ENCODE measurements at regions not wholly inside any gene's neighbourhood (a gene's known extent, or its start where the extent isn't known, plus 50 kb on each side); places are given as distances from the start of the nearest gene placed in this dataset.
"Not testable (repeated sequence)": the region's sequence is repeated elsewhere in the genome, so short reads cannot be mapped to it uniquely, and the experiment has no call there.

GRCh38 chr6:9307786-9308185 lies 872.4 kb upstream of the SLC35B3 start:
- no peak for DNase-seq (ENCODE audit: low spot score)

- DNase-seq (ENCODE audit: low spot score), result no peak
Observed at GRCh38 chr6:9307187-9307586, 871.8 kb upstream of the SLC35B3 start.

DNA sequence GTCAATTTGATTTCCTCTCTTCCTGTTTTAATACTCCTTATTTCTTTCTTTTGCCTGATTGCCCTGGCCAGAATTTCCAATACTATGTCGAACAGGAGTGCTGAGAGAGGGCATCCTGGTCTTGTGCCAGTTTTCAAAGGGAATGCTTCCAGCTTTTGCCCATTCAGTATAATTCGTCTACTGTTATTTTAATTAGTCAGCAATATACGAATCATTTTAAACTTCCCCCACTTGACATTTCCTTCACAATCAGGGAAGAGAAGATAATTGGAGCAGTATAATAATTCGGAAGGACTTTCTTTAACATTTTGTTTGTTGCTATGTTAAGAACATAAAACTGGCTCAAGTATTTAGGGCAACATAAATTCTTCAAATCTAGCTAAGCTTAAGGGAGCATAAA lies 860.3 kb upstream of the SLC35B3 start:
- DNase-seq (ENCODE audit: low spot score), result no peak

DNA sequence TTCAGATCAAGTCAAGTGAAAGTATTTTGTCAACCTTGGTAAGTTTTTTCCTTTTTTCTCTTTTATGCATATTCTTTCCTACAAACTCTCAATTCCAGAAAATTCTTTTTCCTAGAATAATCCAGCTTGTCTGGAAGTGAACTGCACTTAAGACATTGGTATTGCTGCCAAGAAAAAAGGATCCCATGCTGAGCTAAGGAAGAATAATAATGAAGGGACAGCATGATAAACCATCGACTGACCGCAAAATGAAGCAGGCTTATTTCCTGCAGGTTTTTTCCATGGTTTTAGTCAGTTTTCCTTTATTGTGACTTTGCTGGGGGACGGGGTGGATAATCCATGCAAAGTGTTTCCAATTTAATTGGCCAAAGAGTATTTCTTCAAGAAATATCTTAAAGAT lies 857.6 kb upstream of the SLC35B3 start:
- no peak for DNase-seq (ENCODE audit: low spot score)

DNA sequence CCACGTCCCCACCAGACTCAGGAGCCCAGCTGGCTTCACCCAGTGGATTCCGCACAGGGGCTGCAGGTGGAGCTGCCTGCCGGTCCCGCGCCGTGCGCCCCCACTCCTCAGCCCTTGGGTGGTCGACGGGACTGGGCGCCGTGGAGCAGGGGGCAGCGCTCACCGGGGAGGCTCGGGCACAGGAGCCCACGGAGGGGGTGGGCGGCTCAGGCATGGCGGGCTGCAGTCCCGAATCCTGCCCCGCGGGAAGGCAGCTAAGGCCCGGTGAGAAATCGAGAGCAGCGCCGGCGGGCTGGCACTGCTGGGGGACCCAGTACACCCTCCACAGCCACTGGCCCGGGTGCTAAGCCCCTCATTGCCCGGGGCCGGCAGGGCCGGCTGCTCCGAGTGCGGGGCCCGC lies 855.0 kb upstream of the SLC35B3 start:
- not testable (repeated sequence) for DNase-seq (ENCODE audit: low spot score)

DNA sequence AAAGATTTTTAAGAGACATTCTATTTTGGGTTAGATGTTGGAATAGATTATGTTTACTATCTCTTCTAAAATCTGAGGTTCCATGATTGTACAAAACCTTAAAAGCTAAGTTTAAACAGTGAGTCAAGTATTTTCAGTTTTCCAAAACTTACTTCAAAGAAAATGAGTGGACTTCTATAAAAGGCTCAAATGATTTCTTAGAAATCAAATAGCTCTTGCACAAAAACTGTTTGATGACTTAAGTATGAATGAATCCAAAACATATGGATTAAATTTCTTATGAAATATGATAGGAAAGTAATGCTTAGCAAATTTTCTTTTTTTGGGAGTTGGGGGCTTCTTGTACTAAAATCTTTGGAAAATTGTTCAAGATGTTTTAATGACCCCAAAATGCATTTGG lies 837.3 kb upstream of the SLC35B3 start:
- DNase-seq (ENCODE audit: low spot score), result no peak

DNA sequence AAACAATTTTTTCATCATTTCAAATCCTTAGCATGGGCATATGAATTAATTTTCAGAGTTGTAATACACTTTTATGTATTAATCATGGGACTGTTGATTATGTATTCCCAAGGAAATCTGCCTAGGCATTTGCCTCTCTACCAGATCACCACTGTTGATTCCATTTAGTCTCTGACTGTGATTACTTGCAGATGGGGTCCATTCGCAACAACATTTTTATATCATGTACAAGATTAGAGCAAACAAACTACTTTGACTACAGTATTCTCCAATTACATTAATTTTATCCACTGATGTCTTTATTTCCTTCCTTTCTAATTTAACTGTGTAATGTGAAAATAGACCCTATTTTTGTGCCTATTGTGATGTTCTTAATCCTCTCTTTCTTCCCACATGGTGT lies 831.4 kb upstream of the SLC35B3 start:
- DNase-seq (ENCODE audit: low spot score), result no peak

- no peak for DNase-seq (ENCODE audit: low spot score)
Observed at GRCh38 chr6:9257215-9257614, 821.9 kb upstream of the SLC35B3 start.

- DNase-seq (ENCODE audit: low spot score), result no peak
Observed at GRCh38 chr6:9254251-9254650, 818.9 kb upstream of the SLC35B3 start.

DNA sequence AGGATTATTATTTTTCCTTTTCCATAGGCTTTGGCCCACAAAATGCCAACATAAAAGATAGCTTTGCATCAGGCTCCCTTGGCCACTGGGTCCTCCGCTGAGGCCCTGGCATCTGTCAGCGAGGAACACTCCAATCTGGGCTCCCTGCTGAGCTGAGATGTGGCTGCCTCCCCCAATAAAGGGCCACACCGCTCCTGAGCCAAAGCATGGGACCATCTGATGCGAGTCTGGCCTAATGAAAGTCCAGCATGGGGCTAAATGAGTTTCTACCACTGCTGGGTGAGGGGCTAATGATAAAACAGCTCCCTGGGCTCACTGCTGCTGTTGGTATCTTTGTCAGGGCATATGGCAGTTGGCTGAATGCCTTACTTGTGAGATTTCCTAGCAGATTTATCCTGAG lies 817.5 kb upstream of the SLC35B3 start:
- DNase-seq (ENCODE audit: low spot score), result no peak

GRCh38 chr6:9250852-9251251 lies 815.5 kb upstream of the SLC35B3 start:
- peak; percentile 9 for DNase-seq (ENCODE audit: low spot score)

DNA sequence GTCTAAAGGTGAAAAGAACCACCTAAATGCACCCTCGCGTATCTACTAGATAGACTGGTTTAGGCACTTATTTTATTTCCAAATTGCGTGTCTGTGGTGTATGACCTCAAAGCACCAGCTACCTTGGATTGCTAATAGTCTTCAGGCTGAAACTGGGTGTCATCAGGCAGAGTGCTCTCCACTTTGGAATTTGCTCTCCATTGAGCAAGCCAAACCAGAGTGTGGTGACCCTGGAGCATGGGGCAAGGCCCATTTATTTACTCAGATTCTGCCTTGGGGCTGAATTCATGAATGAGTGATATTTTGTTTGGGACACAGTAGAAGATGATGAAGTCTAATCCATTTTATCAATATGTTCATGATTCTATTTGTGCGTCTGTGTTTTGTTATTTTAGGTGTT lies 812.8 kb upstream of the SLC35B3 start:
- DNase-seq (ENCODE audit: low spot score), result no peak

- no peak for DNase-seq (ENCODE audit: low spot score)
Observed at GRCh38 chr6:9240861-9241260, 805.5 kb upstream of the SLC35B3 start.

- no peak for DNase-seq (ENCODE audit: low spot score)
Observed at GRCh38 chr6:9236443-9236842, 801.1 kb upstream of the SLC35B3 start.

DNA sequence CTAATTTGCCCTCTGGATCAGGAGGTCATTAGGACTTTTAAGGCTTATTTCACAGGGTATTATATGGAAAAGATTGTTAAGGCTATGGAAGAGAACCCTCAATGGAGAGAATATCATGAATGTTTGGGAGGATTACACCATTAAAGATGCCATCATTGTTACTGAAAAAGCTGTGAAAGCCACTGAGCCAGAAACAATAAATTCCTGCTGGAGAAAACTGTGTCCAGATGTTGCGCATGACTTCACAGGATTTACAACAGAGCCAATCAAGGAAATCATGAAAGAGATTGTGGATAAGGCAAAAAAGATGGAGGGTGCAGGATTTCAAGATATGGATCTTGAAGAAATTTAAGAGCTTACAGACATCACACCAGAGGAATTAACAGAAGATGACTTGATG lies 798.3 kb upstream of the SLC35B3 start:
- no peak for DNase-seq (ENCODE audit: low spot score)

GRCh38 chr6:9233226-9233625 lies 797.9 kb upstream of the SLC35B3 start:
- DNase-seq (ENCODE audit: low spot score), result no peak

- DNase-seq (ENCODE audit: low spot score), result no peak
Observed at GRCh38 chr6:9225441-9225871, 790.1 kb upstream of the SLC35B3 start.

DNA sequence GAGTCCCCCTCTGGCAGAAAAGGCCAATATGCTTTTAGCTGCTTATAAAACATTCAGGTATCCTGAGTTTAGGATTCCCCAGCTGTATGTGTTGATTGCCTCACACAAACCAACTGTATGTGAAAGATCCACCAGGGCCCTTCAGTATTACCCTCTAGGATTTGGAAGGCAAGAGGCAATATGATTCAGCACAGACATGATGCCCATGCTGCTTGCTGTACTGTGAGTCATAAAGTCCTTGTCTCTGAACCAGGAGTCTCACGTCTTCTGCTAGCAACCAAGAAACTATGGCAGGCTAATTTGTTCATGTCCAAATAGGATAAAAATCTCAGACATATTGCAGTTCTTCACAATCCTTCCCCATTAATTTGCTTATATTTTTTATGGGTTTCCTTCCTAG lies 789.2 kb upstream of the SLC35B3 start:
- no peak for DNase-seq (ENCODE audit: low spot score)

DNA sequence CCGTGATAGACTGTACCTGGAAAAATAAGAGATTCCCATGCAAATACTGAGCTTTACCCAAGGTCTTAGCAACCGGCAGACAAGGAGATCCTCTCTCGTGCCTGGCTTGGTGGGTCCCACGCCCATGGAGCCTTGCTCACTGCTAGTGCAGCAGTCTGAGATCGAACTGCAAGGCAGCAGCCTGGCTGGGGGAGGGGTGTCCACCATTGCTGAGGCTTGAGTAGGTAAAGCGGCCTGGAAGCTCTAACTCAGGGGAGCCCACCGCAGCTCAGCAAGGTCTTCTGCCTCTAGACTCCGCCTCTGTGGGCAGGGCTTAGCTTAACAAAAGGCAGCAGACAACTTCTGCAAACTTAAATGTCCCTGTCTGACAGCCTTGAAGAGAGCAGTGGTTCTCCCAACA lies 778.4 kb upstream of the SLC35B3 start:
- DNase-seq (ENCODE audit: low spot score), result not testable (repeated sequence)

DNA sequence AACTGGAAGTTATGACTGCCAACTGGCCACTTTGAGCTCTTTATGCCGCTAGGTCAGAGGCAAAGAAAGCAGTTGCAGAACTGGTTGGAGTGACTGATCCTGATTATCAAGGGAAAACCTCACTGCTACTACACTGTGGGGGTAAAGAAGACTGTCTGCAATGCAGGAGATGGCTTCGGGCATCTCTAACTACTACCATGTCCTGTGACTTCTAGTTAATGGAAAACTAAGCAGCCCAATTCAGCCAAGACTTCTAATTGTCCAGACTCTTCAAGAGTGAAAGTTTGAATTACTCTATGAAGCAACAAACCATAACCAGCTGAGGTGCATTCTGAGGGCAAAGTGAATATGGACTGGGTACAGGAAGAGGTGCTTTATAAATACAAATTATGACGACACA lies 773.6 kb upstream of the SLC35B3 start:
- DNase-seq (ENCODE audit: low spot score), result no peak

GRCh38 chr6:9205645-9206044 lies 770.3 kb upstream of the SLC35B3 start:
- DNase-seq (ENCODE audit: low spot score), result no peak

DNA sequence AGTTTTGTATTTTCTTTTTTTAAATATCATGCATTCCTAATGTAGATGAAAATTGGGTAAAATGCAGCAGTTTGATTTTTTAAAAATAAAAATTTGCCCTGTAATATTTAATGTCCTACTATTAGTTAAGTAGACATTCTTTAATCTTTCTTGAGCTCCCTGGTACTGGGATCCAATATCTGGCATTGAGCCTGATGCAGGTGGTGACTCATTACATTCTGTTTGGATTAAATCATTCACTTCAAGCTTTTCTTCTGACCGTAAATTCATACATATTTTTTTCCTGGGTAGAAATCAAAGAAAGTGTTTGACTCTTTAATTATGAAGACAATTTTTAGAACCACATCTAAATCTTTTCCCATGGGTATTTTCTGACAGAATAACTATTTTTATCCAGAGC lies 768.8 kb upstream of the SLC35B3 start:
- DNase-seq (ENCODE audit: low spot score), result no peak

DNA sequence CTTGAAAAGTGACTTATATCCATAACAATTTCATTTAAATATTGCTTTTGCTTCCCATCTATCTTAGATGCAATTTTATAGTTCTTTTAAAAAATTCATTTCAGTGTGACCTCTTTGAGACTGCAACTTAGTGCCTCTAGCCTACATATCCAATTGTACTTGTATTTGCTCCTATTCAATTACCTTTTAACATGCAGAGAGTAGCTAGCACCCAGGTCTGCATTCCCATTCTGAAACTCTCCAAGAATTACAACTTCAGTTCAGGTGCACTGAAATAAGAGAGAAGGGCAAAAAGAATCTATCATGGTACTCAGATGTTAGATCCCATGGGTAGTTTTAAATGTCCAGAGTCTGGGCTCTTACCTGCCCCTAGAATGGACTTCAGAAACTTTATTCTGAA lies 765.4 kb upstream of the SLC35B3 start:
- no peak for DNase-seq (ENCODE audit: low spot score)

DNA sequence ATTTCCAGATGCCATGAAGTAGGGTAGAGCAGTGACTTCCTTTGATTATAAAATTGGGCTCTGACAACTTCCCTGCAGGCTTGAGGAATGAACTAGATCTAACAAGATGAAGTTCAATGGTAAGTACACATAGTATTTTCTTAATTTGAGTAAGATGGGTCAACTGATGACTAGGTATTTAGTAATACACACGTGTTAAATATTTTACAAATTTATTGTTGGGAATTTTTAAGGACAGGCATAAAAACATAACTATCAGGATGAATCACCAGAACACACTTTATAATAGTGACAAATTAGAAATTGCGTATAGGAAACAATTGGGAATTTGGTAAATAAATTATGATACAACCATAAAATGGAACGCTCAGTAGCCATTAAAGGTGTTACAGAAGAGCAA lies 762.4 kb upstream of the SLC35B3 start:
- DNase-seq (ENCODE audit: low spot score), result no peak

GRCh38 chr6:9195322-9195721 lies 760.0 kb upstream of the SLC35B3 start:
- DNase-seq (ENCODE audit: low spot score), result no peak

Data from HuH-7 (cell line).